ENCODE measurements at regions not wholly inside any gene's neighbourhood (a gene's known extent, or its start where the extent isn't known, plus 50 kb on each side); places are given as distances from the start of the nearest gene placed in this dataset.

DNA sequence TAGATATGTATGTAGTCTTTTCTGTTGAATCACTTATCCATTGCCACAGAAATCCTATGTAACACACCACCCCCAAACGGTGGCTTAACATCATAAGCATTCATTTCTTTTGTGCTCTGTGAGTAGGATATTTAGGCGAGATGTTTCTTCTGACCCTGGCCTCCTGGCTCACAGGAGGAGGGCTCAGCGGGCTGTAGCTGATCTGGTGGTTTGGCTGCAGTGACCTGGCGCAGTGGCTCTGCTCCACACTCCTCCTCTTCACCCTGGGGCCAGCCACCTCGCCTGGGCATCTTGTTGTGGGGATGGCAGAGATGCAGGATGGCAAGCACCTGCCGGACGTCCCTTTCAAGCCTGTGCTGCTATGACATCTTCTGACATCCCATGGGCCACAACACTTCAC, 147.1 kb upstream of the IRS2 start:
- Histone ChIP-seq H3K9me3 (no peaks in the 10 kb centered on the region), H3K27me3 (no peaks in the 10 kb centered on the region), H3K36me3 (no peaks in the 10 kb centered on the region), H3K4me1 (peaks cover 0 to 3% of the 10 kb centered on the region in 2 donors), H3K4me3 (replicated peaks in 1 of 3) (no peak overlapping the region), H3K27ac (no peak overlapping the region)
- no peak for DNase-seq
- WGBS, 2 donors, result 79 to 82% methylated on average over 7 of the region's 7 CpGs
- no peak for TF ChIP-seq POLR2A (IDR thresholded peaks at IDR 0.05)
- TF ChIP-seq, protein P1, sequence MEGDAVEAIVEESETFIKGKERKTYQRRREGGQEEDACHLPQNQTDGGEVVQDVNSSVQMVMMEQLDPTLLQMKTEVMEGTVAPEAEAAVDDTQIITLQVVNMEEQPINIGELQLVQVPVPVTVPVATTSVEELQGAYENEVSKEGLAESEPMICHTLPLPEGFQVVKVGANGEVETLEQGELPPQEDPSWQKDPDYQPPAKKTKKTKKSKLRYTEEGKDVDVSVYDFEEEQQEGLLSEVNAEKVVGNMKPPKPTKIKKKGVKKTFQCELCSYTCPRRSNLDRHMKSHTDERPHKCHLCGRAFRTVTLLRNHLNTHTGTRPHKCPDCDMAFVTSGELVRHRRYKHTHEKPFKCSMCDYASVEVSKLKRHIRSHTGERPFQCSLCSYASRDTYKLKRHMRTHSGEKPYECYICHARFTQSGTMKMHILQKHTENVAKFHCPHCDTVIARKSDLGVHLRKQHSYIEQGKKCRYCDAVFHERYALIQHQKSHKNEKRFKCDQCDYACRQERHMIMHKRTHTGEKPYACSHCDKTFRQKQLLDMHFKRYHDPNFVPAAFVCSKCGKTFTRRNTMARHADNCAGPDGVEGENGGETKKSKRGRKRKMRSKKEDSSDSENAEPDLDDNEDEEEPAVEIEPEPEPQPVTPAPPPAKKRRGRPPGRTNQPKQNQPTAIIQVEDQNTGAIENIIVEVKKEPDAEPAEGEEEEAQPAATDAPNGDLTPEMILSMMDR (IDR thresholded peaks at IDR 0.05), result no peak
- intact Hi-C loops (cut with DNase I), result no loop called here

DNA sequence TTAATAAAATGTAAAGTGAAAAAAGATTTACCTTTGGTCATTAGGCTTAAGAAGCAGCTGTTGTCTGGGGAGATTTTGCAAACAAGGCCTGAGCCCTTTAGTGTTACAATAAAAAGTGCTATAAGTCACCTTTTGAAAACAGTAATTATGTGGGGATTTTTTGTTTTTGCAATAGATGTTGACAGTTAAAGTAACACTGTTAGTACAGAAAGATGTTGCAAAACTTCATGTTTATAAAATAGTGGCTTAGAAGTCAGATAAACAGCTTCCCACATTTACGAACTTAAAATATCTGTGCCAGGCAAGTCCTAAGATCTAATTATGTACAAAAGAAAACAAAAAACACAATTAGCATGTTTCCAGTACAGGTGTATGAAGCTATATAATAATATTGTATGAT, 138.0 kb upstream of the IRS2 start:
- 96 to 97% methylated on average over 1 of the region's 1 CpG for WGBS, 2 donors
- Histone ChIP-seq H3K27ac (no peak overlapping the region), H3K27me3 (no peaks in the 10 kb centered on the region), H3K9me3 (no peaks in the 10 kb centered on the region), H3K36me3 (no peaks in the 10 kb centered on the region), H3K4me3 (replicated peaks in 1 of 3) (no peak overlapping the region), H3K4me1 (no peaks in the 10 kb centered on the region)
- DNase-seq, result no peak
- intact Hi-C loops (cut with DNase I), result no loop called here
- TF ChIP-seq, protein P1 (IDR thresholded peaks at IDR 0.05), result no peak
- TF ChIP-seq POLR2A (IDR thresholded peaks at IDR 0.05), result no peak

DNA sequence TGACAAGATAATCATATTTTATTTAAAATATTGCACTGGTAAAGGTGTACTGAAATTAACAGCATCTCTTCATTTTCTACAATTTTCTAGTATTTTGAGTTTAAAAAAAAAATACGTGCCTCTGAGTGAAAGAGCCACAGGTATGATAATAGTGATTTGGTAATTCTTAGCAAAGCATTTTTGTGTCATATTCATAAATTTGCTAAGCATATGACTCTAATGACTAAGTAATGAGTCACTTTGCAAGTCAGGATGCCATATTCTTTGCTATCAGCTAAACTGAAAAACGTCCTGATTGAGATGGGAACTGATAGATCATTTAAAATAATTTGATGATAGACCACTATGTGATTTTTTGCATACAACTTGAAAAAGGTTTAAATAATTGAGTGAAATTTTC, 136.1 kb upstream of the IRS2 start:
- 85 to 88% methylated on average over 2 of the region's 2 CpGs for WGBS, 2 donors
- intact Hi-C loops (cut with DNase I), result no loop called here
- TF ChIP-seq, protein P1 (IDR thresholded peaks at IDR 0.05), result no peak
- TF ChIP-seq POLR2A (IDR thresholded peaks at IDR 0.05), result no peak

DNA sequence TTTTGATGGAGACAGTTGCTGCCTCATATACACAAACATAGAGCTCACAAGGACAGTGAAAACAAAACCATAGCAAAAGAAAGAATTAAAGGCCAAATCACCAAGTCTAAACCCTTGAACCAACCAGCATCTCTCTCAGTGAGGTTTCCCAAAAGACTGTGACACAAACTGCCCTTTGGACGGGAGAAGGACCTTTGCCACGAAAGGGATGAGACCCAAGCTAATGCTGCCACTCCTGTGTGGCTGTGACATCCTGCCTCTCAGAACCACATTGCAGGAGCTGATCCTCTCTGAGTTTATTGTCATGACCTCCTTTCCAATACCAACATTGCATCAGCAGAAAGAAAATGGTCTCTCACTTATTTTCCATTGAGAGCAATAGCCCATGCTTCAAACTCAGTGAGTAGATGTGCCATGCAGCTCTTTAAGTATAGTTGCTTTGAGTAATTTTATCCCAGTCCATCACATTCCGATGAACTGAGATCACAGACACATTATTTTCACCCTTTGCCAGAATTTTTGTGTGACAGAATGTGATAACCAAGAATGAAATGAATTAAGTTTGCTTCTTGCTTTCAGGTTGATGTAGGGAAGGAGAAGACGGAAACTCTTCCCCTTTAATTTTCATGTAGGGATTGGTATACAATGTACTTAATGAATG, 133.5 kb upstream of the IRS2 start:
- Histone ChIP-seq H3K27me3 (no peaks in the 10 kb centered on the region), H3K4me3 (replicated peaks in 1 of 3) (no peak overlapping the region), H3K4me1 (no peaks in the 10 kb centered on the region), H3K9me3 (no peaks in the 10 kb centered on the region), H3K27ac (no peak overlapping the region), H3K36me3 (no peaks in the 10 kb centered on the region)
- WGBS, 2 donors, result 90 to 93% methylated on average over 4 of the region's 4 CpGs
- no peak for DNase-seq
- no peak for TF ChIP-seq POLR2A (IDR thresholded peaks at IDR 0.05)
- TF ChIP-seq, protein P1 (IDR thresholded peaks at IDR 0.05), result no peak
- intact Hi-C loops (cut with DNase I), result no loop called here

More for the DNA sequence above, 136.1 kb upstream of the IRS2 start:
- no peak for DNase-seq
- Histone ChIP-seq H3K4me1 (no peaks in the 10 kb centered on the region), H3K36me3 (no peaks in the 10 kb centered on the region), H3K27me3 (no peaks in the 10 kb centered on the region), H3K9me3 (no peaks in the 10 kb centered on the region), H3K4me3 (replicated peaks in 1 of 3) (no peak overlapping the region), H3K27ac (no peak overlapping the region)

DNA sequence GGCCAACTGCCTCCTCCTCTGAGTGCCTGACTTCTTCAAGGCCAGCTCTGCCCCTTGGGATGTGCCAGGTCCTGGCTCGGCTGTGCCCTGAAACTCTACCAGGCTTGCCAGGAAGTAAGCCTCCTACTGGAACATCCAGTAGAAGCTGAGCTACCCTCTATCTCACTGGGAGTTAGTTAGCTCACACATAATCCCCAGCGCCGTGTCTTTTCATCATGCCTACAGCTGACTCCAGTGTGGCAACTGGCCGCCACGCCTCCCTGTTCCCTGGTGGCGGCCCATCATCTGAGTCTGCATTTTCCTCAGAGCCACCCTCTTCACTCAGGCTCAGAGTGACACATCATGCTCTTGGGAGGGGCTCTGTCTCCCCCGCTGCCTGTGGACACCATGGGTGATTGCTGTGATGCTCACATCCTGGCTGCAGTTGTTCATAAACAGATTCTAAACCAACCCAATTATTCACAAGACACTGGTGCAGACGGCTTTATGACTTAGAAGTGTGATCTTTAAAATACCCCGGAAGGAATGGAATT, 131.9 kb upstream of the IRS2 start:
- DNase-seq, result no peak
- no peak overlapping the region for H3K27ac ChIP-seq
- no peaks in the 10 kb centered on the region for H3K9me3 ChIP-seq
- no peaks in the 10 kb centered on the region for H3K4me1 ChIP-seq
- no peaks in the 10 kb centered on the region for H3K36me3 ChIP-seq
- no peaks in the 10 kb centered on the region for H3K27me3 ChIP-seq
- intact Hi-C loops (cut with DNase I), result no loop called here
- no peak overlapping the region for H3K4me3 ChIP-seq (replicated peaks in 1 of 3)
- no peak for TF ChIP-seq POLR2A (IDR thresholded peaks at IDR 0.05)
- TF ChIP-seq, protein P1 (IDR thresholded peaks at IDR 0.05), result no peak
- 82 to 91% methylated on average over 9 of the region's 9 CpGs for WGBS, 2 donors

Data from thyroid gland (tissue), 4 donors.